NCI-H446 (cell line): ENCODE measurements at regions not wholly inside any gene's neighbourhood (a gene's known extent, or its start where the extent isn't known, plus 50 kb on each side); places are given as distances from the start of the nearest gene placed in this dataset.

Source experiments
- DNase-seq, 2 experiments: peaks; one replicate each; lab custom pipeline; 2025; lab: John Stamatoyannopoulos, UW

DNA sequence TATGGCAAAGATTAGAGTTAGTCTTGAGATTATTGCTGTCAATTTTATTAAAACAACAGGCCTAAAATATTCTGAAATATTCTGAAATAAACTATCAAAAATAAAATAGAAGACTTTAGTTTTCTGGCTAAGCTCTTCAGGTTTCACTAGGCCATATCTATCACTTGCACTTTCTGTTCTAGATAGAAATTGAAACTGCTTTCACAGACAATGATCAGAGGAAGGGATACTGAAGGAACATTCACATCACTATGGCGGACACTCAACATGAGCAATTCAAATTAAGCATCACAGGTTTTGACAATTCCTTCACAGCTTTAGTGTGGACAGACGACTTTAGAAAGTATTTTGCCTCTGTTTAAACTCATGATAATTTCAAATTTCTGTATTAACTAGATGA, 586.4 kb upstream of the REG3G start:
- DNase-seq, result no peak

DNA sequence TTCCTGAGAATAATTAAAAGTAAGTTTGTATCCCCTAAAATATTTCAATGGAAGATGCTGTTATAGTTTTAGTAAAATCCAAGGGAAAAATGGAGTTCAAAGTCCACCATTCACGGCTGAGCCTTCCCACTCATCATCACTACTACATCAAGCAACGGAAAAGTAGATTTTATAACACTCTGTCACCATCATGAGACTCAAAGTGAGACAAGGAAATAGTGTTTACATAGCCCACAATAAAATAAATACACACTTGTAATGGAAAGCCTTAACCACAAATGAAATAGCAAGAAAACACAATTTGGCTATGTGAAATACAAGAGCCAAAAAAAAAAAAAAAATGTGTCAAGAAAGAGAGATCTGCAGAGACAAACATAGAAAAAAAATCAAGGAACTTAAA, 569.9 kb upstream of the REG3G start:
- no peak for DNase-seq

DNA sequence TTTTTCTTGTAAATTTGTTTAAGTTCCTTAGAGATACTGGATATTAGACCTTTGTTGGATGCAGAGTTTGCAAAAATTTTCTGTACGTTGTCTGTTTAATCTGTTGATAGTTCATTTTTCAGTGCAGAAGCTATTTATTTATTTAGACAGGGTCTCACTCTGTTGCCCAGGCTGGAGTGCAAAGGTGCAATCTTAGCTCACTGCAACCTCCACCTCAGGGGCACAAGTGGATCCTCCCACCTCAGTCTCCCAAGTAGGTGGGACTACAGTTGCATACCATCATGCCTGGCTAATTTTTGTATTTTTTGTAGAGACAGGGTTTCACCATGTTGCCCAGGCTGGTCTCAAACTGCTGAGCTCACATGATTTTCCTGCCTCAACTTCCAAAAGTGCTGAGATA, 568.2 kb upstream of the REG3G start:
- DNase-seq, result no peak

DNA sequence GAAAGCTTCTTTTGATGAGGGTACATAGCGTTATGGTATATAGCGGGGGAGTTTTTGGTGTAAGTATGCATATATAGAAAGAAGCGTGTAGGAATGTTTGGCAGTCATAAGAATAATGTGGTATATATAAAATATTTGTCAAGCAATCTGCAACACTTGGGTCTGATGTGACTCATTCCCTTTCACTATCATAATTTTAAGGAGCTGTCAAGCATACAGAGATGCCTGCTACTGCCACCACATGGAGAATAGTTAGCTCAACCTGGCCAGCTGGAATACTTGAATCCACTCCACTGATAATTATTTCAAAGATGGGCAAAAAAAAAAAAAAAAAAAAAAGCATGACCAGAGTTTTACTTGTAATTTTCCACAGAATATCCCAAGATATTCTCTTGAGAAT, 559.8 kb upstream of the REG3G start:
- DNase-seq, result peak in 1 of 2 experiments; percentile 1

DNA sequence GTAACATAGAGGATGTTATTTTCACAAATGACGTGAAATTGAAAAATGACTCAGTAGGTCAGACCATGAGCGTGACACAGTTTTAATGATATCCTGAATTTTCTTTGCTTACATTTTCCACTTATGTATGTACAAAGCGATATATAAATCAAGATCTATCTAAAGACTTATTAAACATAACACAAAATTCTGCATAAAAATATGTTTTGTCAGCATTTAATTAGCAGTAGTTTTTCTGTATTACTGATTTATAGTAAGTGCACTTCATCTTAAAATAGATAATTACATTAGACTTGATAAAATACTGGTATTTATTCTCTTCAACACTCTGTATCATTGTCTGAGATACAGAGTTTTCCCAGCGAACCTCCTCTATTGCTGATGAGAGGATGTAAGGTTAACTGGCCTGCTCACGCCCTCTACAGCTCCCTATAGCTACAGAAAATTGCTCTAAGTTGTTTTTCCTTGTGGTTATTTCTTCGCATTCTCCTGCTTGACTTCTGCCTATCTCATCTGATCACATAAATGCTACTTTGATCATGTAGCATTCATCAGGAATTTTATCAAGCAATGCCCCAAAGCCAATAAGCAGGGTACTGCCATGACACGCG, 548.8 kb upstream of the REG3G start:
- no peak for DNase-seq

DNA sequence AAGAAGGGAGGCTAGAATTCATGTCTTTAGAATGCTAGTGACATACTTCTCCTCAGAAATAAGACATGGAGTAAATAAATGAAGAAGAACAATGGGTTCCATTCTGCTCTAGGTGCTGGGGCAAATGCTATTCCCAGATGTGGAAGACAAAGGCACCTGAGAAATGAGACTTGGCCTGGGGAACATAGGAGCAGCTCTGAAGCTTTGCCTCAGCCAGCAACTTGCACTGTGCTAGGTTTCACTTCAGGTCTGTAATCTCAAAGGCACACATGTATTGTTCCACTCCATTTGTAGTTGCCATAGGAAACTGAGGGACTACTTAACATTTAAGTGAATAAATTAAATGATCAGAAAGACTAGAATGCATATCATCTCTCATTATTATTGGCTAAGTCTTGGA, 538.9 kb upstream of the REG3G start:
- no peak for DNase-seq

DNA sequence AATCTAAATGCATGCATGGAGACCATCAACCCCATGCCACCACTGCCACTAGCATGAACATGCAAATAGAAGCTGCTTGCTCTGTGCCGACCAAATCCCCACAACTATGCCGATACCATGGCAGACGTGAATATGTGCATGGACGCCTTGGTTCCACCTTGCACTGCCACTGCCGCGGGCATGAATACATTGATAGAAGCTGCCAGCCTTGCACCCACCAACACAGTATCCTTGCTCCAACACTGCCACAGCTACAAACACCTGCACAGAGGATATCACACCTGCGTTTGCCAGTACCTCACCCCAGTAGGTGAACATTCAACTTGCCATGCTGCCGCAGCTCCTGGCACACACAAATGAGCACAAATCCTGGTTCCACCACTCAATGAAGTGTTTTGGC, 527.4 kb upstream of the REG3G start:
- DNase-seq, result no peak

DNA sequence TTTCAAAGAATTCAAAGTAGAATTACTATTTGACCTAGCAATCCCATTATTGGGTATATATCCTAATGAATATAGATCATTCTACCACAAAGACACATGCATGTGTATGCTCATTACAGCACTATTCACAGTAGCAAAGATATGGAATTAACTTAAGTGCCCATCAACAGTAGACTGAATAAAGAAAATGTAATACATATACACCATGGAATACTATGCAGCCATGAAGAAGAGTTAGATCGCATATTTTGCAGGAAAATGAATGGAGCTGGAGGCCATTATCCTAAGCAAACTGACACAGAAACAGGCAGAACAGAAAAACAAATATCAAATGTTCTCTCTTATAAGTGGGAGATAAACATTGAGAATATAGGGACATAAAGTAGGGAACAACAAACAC, 519.2 kb upstream of the REG3G start:
- DNase-seq, result no peak

DNA sequence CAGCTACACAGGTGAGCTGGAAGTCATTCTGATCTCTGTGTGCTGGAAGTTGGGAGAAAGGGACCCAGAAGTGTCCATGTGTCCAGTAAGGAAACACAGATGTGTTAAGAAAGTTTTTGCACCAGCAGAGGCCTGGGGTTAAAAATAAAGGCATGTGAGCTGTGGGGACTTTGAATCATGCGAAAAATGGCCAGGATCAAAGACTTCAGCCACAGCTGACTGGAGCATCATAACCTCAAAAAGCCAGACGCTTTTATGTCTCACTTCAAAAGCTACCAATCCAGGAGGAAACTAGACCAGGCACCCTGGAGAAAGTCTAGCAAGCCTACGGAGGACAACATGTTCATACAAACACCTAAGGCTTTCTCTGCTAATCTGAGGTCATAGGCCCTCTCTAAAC, 503.6 kb upstream of the REG3G start:
- no peak for DNase-seq

DNA sequence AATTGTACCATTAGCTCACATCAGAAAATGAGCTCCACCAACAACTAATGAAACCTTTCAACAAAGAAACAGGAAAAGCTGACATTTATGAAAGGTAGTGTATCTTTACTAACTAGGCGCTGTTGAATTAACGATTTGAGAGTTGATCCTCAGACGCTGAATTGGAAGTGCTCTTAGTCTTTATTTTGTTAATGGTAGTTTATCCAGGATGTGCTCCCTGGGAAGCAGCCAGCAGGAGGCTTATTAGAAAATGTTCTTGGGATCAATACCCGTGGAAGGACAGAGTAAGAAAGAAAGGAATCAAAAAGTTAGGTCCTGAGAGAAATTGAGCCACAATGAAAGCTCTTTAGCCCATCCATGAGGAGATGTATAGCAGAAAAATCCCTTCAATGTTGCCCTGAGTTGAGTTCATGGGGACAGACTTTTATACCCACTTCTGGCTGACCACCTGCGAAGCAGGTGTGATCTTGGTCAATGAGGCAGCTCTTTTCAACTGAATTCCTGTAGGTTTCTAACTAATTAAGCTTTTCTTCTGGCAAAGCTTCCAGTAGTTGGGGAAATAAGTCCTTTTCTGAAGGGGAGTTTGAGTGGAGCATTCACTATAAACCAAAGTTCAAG, 492.6 kb upstream of the REG3G start:
- no peak for DNase-seq

DNA sequence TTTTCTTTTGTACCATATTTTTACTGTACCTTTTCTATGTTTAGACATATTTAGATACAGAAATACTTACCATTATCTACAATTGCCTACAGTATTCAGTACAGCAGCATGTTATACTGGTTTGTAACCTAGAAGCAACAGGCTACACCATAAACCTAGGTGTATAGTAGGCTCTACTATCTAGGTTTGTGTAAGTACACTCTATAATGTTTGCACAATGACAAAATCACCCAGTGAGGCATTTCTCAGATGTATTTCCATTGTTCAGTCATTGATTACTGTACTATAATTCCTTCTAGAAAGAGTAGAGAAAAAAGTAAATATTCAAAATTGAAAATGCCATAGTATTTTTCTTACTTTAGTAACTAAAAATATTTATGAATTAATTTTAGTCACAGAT, 490.1 kb upstream of the REG3G start:
- no peak for DNase-seq

DNA sequence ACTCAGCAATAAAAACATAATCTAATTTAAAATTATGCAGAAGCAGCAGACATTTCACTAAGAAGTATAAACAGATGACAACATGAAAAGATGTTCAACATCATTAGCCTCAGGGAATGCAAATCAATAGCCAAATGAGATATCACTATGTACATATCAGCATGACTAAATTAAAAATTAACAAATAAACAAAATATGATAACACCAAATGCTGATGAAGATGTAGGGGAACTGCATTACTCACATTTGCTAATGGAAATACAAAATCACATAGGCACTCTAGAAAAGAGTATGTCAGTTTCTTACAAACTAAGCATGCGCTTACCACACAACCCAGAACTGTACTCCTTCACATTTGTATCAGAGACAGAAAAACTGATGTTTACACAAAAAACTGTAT, 487.2 kb upstream of the REG3G start:
- DNase-seq, result no peak

DNA sequence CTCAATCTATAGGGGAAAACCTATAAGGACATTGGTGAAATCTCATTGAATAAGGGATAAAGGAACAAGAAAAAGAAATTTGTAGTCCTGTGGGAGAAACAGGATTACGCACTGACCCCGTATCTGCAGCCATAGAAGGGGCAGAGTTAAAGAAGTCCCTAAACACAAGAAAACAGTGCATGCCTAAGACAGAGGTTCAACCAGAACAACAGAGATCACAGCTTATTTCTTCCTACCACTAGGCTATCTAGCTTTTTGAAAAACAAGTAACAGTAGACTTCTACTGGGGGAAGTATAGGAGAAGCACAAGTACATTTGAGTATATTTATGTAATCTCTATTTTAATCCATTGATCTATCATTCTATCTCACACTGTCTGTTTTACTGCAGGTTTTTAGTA, 485.2 kb upstream of the REG3G start:
- DNase-seq, result no peak

DNA sequence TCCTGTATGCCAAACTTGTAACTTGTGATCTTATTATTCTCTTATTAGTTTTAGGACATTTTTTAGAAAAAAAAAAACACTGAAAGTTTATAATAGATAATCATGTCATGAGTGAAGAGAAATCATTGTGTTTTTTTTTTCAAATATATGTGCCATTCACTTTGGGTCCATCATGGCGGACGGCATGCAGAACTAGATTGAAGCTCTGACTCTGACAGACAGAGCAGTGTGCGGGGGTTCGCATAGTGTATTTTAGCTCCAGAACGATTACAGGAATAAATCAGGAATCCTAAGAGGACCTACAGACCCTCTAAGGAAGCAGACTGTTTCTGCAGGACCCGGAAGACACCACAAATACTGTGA, 484.4 kb upstream of the REG3G start:
- no peak for DNase-seq

DNA sequence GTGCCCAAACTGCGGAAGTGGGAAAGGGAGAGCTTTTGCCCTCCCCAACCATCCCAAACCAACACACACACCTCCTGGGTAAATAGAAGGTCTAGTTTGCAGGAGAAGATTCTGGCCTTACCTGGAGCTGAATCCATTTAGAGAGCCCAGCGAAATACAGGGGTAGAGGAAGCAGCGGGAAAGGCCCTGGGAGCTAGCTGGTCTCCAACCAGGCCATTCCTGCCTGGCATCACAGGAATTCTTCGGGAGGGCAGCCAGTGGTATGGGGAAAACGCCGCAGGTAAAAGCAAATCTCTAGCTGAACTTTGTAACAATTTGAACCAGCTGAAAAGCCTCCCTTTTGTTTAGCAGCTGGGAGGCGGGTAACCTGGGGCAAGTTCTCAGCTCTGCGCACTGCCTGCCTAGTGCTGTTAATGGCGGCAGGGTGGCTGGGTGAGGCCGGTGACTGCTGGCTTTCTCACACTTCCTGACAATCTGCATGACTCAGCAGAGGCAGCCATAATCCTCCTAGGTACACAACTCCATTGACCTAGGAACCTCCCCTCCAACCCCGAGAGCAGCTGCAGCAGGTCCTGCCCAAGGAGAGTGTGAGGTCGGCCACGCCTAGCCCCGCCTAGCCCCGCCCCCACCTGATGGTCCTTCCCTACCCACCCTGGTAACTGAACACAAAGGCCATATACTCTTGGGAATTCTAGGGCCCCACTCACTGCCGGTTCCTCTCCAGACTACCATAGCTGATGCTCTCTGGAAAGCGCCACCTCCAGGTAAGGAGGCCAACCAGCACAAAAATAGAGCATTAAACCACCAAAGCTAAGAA, 483.8 kb upstream of the REG3G start:
- DNase-seq, result no peak

DNA sequence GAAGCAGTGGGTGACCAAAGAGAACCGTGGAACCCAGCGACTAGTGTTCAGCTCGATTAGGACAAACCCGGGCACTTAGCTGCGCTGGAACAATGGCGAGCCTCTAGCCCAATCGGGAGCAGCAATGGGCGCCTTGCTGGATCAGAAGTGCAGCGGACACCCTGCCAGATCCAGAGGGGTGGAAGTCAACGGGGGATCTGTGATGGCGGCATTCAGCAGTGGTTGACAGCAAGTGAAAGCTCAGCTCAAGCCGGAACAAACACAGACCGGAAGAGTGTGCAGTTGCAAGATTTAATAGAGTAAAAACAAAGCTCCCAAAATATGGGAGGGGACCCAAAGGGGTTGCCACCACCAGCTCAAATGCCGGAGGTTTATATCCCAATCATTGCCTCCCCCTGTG, 478.7 kb upstream of the REG3G start:
- no peak for DNase-seq

DNA sequence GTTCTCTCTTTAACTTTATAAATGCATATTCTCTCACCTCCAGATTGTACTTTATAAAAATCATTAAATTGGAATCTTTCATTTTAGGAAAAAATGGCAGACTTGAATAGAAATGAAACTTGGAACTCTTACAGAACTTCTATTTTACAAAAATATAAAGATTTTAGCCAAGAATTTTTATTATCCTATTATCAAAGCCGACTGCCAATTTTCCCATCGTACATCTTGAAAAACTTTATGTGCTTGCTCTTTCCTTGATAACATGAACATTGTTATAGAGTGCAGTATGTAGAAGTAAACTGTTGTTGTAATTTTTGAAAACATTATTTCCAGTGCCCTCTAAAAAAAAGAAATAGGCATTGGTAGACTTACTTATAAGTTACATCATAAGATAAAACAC, 475.7 kb upstream of the REG3G start:
- no peak for DNase-seq

DNA sequence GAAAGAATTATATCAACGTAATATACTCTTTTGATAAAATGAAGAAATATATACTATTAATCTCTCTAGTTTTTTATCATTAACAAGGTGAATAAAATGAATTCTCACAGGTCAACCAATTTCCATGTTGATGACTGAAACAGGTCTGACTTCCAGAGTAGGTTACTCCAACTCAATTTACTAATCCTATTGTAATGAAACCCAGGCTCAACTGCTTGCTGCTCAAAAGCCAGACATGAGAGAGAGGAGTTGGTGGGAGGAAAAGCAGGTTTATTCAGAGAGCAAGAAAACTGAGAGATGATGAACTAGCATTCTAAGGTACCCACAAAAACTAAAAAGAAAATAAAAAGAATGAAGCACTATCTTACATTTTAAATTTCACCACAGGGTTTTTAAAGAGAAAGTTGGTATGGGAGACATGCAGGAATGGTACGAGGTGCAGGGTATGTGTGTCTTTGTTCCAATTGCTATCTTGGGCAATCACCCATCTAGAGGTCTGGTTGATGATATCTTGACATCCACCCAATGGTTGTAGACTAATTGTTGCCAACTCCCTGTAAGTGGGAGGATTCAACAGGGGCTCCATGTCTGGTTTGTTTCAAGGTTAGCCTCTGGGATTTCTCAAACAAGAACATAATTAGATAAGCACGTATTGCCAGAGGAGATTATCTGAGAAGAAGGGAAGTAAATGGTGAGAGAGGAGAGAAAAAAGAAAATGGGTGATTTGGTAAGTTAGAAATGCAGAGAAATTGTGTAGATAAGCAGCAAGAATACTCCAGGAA, 471.4 kb upstream of the REG3G start:
- DNase-seq, result no peak

DNA sequence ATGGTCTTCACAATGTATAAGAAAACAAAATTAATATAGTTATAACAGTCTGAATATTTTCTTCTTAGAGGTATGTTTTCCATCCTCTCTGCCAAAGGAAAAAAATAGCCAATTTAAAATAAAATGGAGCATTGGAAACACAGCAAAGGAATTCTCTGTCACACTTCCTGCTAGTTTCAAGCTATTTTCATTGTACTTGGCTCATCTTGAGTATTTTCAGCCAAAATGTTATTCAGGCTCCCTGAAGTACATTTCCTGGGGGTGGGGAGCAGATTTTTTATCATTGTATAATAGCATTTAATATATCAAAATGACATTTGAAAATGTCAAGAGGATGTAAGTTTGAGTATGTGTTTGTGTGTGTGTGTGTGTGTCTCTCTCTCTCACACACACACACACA, 463.6 kb upstream of the REG3G start:
- no peak for DNase-seq

DNA sequence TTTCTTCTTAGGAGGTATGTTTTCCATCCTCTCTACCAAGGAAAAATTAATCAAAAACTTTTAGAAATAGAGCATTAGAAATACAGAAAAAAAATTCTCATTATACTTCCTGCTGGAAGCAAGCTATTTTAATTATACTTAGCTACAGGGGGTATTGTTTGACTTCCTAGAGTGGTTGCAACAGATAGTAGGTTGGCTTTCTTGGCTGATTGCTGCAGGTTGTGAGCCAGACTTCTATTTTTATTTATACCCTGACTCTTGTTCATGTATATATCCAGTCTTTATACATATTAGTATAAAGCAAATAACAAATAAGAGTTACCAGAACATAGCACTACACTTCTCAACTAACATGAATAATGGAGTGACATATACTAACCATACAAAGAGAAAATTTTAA, 460.8 kb upstream of the REG3G start:
- DNase-seq, result no peak

DNA sequence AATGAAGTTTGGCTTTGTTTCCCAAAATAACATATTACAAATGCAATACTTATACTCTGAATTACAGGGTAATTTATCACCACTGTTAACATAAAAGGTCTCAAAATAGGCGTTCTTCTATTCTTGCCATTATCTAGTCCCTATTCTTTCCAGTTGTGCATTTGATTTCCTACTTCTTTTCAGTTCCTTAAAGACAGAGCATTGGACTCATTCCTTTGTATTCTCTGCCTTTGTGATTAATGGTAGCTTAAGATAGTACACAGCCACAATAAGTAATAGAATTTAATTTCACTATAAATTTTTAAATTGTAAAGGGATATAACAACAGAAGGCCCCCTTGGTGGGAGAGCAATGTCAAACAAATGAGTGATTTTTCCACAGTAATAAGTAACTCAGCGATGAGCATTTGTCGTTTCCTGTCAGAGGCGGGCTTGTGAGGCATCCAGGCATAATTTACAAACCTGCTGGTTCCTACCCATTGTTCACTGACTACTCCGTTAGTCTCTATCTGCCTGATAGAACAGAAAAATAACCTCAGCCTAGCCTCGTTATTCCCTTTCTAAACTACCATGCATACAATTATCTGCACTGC, 456.6 kb upstream of the REG3G start:
- no peak for DNase-seq

DNA sequence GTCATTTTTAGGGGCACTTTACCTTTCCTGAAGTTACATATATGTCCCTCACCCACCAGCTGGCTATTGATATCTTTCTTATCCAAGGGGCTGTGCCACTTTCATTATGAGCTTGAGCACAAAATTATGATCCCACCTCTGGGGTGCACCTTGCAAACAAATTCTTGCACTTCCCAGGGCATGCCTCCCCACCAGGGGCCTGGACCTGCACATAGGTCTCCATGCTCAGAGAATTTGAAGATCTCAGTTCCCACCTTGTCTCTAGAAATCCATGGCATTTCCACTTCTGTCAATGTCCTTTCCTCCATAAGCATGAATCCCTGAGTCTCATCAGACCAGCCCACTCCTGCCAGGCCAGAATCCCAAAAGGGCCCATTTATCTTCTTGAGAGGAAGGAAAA, 449.1 kb upstream of the REG3G start:
- no peak for DNase-seq

DNA sequence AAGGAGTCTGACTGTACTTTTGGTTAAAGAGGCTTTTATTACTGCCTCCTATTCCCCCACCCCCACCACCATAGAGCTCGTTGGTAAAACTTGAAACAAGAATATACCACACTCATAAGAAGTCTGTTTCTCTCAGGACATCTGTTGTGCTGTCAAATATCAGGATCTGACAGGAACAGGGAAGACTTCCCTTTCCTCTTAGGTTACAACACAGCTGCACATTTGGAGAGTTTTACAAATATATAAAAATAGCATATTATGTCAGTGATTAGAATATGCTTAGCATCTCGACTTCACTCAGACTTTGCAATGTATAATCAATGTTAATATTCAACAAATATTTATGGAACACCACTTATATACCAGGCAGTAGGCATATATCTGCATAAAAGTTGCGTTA, 439.6 kb upstream of the REG3G start:
- DNase-seq, result no peak
